B cell (primary cell): ENCODE measurements at regions not wholly inside any gene's neighbourhood (a gene's known extent, or its start where the extent isn't known, plus 50 kb on each side); places are given as distances from the start of the nearest gene placed in this dataset.

Experiments used
- ATAC-seq: fragments of 200-7000 bp; cut with Tn5 transposase; one replicate; pipeline ENCODE4 v1.10.0; 2021; ENCODE audit warnings: low read depth, mild to moderate bottlenecking, moderate number of reproducible peaks, moderate library complexity
- CTCF ChIA-PET: fragments of 350-600 bp; sonication (Branson Sonifier 250); formaldehyde crosslinking; loops from one replicate; lab custom pipeline; 2021; ENCODE audit warnings: antibody characterized with exemption, inconsistent platforms; lab: Charles Lee
- POLR2A ChIA-PET: fragments of 350-600 bp; sonication (Branson Sonifier 250); formaldehyde crosslinking; loops from one replicate; lab custom pipeline; 2021; ENCODE audit warnings: antibody characterized with exemption; lab: Charles Lee
- DNase-seq: peaks from one replicate; pipeline ENCODE4 v3.0.0; 2013
- H2AFZ ChIP-seq: 2 replicates; pipeline ENCODE4 v1.6.1; 2012; ENCODE audit warnings: mild to moderate bottlenecking, low read depth, low read length; ENCODE audit not compliant: insufficient read depth, poor library complexity, severe bottlenecking
- H3K27ac ChIP-seq, 2 donors: 1 replicate in 1 of 2; 2 replicates in 1 of 2; pipeline ENCODE4 v1.5.1; 2012 to 2013; ENCODE audit warnings: low read length in 2 of 2, mild to moderate bottlenecking in 2 of 2, moderate library complexity in 1 of 2
- H3K27me3 ChIP-seq, 4 experiments: fragments of 200-600 bp in 1 of 4; sonication (generic) in 1 of 4; replicated peaks in 1 of 4; 1 replicate in 2 of 4; 2 replicates in 2 of 4; pipeline versions ENCODE4 v1.6.1 to v1.7.0; 2013 to 2016; ENCODE audit warnings: low read length in 3 of 4, mild to moderate bottlenecking in 2 of 4, mixed read lengths in 1 of 4, moderate library complexity in 1 of 4; ENCODE audit not compliant: insufficient read depth in 4 of 4, control insufficient read depth in 3 of 4; ENCODE audit errors: control extremely low read depth in 1 of 4
- H3K36me3 ChIP-seq, 2 experiments: replicated peaks in 1 of 2; 1 replicate in 1 of 2; 2 replicates in 1 of 2; pipeline versions ENCODE4 v1.6.1 to v1.7.1; 2013; ENCODE audit warnings: low read length in 1 of 2; ENCODE audit not compliant: insufficient read depth in 2 of 2, control insufficient read depth in 1 of 2; ENCODE audit errors: control extremely low read depth in 1 of 2, extremely low read depth in 1 of 2
- H3K4me1 ChIP-seq, 2 donors: fragments of 200-600 bp in 1 of 2; sonication (generic) in 1 of 2; 1 replicate in 1 of 2; 2 replicates in 1 of 2; pipeline versions ENCODE4 v1.5.1 to v1.6.1; 2013 to 2017; ENCODE audit warnings: low read length in 2 of 2; ENCODE audit not compliant: control insufficient read depth in 2 of 2, insufficient read depth in 2 of 2
- H3K4me2 ChIP-seq: replicated peaks from 2 replicates; pipeline ENCODE3; 2012; ENCODE audit warnings: mild to moderate bottlenecking, low read depth, low read length; ENCODE audit not compliant: poor library complexity, severe bottlenecking
- H3K4me3 ChIP-seq, 5 experiments: fragments of 200-600 bp in 1 of 5; sonication (generic) in 1 of 5; 1 replicate in 3 of 5; 2 replicates in 2 of 5; pipeline versions ENCODE4 v1.5.1 to v1.7.0; 2011 to 2016; ENCODE audit warnings: low read length in 4 of 5, mild to moderate bottlenecking in 4 of 5, low read depth in 2 of 5, control low read depth in 1 of 5, moderate library complexity in 1 of 5; ENCODE audit not compliant: insufficient read depth in 1 of 5; ENCODE audit errors: control extremely low read depth in 1 of 5, extremely low read depth in 1 of 5
- H3K79me2 ChIP-seq: fragments of 200-600 bp; sonication (generic); one replicate; pipeline ENCODE4 v1.6.0; 2016; ENCODE audit warnings: low read length; ENCODE audit not compliant: control insufficient read depth, insufficient read depth
- H3K9ac ChIP-seq: fragments of 200-600 bp; sonication (generic); 2 replicates; pipeline ENCODE4 v1.6.1; 2017; ENCODE audit warnings: mild to moderate bottlenecking, low read length, moderate library complexity
- H3K9me3 ChIP-seq, 3 donors: one replicate each; pipeline versions ENCODE4 v1.6.1 to v1.7.1; 2013; ENCODE audit warnings: low read length in 2 of 3; ENCODE audit not compliant: control insufficient read depth in 2 of 3, insufficient read depth in 1 of 3; ENCODE audit errors: control extremely low read depth in 1 of 3
- H4K20me1 ChIP-seq: 2 replicates; pipeline ENCODE4 v1.6.0; 2012; ENCODE audit warnings: mild to moderate bottlenecking, low read length; ENCODE audit not compliant: insufficient read depth, control insufficient read depth, poor library complexity, severe bottlenecking
- H3K27ac Mint-ChIP-seq: one replicate; pipeline ENCODE4 v1.8.0; 2021; ENCODE audit warnings: mixed read lengths
- H3K27me3 Mint-ChIP-seq: one replicate; pipeline ENCODE4 v1.8.0; 2021; ENCODE audit warnings: mixed read lengths
- H3K4me1 Mint-ChIP-seq: one replicate; pipeline ENCODE4 v1.8.0; 2021; ENCODE audit warnings: mixed read lengths
- H3K4me3 Mint-ChIP-seq: one replicate; pipeline ENCODE4 v1.8.0; 2021; ENCODE audit warnings: mixed read lengths
- H3K9me3 Mint-ChIP-seq: one replicate; pipeline ENCODE4 v1.8.0; 2022; ENCODE audit warnings: mixed read lengths; ENCODE audit not compliant: insufficient read depth
- EZH2 ChIP-seq: IDR thresholded peaks from 2 replicates; pipeline ENCODE4 v1.6.1; 2012; ENCODE audit warnings: borderline replicate concordance, low read depth, mild to moderate bottlenecking, moderate library complexity, low read length; ENCODE audit not compliant: insufficient read depth, poor library complexity, severe bottlenecking
- WGBS: methylation state at CpG from one replicate; pipeline ENCODE4 v1.1.5; 2013; ENCODE audit warnings: missing lambda C conversion rate; ENCODE audit not compliant: insufficient coverage; 5-methylcytosine and 5-hydroxymethylcytosine counted together
- intact Hi-C: fragments of 100-400 bp; cut with micrococcal nuclease; formaldehyde crosslinking; loops from one replicate; pipeline ENCODE4 v1.10.0; 2022
- TF ChIP-seq, protein P1 (sequence below): fragments of 200-600 bp; IDR thresholded peaks from one replicate; pipeline ENCODE4 v1.8.0; 2022; ENCODE audit warnings: antibody characterized with exemption, mild to moderate bottlenecking

- H3K27me3 ChIP-seq: peaks cover 0 to 4% (median 1%) of the 10 kb centered on the region in 4 experiments
- intact Hi-C loops: no loop called here
- Mint-ChIP-seq H3K9me3 (peaks cover 2% of the 10 kb centered on the region), H3K27ac (peak overlapping the region; percentile 56), H3K27me3 (no peaks in the 10 kb centered on the region), H3K4me1 (peaks cover 22% of the 10 kb centered on the region), H3K4me3 (no peak overlapping the region)
- no peak overlapping the region for H2AFZ ChIP-seq
- H3K36me3 ChIP-seq: no peaks in the 10 kb centered on the region
- CTCF ChIA-PET: interaction anchor here (1.6 kb wide), 1 partner anchor 8 kb away, joined by 3 read pairs; no protein-coding TSS in a partner anchor
- no peaks in the 10 kb centered on the region for H4K20me1 ChIP-seq
- peaks cover 0 to 17% (median 9%) of the 10 kb centered on the region in 3 donors for H3K9me3 ChIP-seq
- no peak overlapping the region for H3K9ac ChIP-seq
- POLR2A ChIA-PET: no interaction called here
- peaks cover 9 to 13% of the 10 kb centered on the region in 2 donors for H3K4me1 ChIP-seq
- no peak overlapping the region for H3K27ac ChIP-seq
- no peak for ATAC-seq
- no peaks in the 10 kb centered on the region for H3K79me2 ChIP-seq
- H3K4me3 ChIP-seq: no peak overlapping the region
- DNase-seq: no peak
- TF ChIP-seq, protein P1, sequence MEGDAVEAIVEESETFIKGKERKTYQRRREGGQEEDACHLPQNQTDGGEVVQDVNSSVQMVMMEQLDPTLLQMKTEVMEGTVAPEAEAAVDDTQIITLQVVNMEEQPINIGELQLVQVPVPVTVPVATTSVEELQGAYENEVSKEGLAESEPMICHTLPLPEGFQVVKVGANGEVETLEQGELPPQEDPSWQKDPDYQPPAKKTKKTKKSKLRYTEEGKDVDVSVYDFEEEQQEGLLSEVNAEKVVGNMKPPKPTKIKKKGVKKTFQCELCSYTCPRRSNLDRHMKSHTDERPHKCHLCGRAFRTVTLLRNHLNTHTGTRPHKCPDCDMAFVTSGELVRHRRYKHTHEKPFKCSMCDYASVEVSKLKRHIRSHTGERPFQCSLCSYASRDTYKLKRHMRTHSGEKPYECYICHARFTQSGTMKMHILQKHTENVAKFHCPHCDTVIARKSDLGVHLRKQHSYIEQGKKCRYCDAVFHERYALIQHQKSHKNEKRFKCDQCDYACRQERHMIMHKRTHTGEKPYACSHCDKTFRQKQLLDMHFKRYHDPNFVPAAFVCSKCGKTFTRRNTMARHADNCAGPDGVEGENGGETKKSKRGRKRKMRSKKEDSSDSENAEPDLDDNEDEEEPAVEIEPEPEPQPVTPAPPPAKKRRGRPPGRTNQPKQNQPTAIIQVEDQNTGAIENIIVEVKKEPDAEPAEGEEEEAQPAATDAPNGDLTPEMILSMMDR: no peak
- TF ChIP-seq EZH2: no peak
- WGBS: 97% methylated on average over 5 of the region's 6 CpGs
- H3K4me2 ChIP-seq: no peak overlapping the region
Measured at GRCh38 chr3:72150634-72151412, 365.9 kb upstream of the PROK2 start.

DNA sequence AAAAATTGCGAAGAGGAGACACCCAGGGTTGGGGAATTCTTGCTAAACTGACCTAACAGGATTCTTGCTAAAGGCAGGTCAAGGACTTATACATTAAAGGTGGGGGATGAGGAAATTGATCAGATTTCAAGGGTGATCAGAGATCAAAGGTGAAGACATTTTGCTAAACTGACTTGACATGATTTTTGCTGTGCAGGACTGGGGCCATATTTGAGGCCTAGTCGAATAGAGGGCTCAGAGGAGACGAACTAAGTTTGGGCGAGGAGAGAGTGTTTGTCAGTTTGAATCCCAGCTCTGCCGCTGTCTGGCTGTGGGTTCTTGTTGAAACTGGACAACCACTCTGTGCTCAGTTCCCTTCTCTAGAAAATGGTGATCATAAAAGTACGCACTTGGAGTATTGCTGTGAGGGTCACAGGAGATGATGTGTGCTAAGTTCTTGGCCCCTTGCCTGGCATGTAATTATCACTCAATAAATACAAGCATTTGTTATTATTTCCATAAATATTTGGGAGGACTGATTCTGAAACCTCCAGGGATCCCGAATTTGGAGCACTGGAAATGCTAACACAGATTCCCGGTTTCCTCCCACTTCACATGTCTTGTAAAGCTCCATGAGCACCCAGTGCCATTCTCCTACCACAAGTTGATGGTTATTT is 364.8 kb upstream of the PROK2 start:
- POLR2A ChIA-PET: no interaction called here
- no peak for DNase-seq
- ATAC-seq: no peak

More for the DNA sequence above, 364.8 kb upstream of the PROK2 start:
- no peak overlapping the region for H3K27ac ChIP-seq
- no peaks in the 10 kb centered on the region for H3K79me2 ChIP-seq
- H3K27me3 Mint-ChIP-seq: no peaks in the 10 kb centered on the region
- peaks cover 0 to 17% (median 9%) of the 10 kb centered on the region in 3 donors for H3K9me3 ChIP-seq
- H4K20me1 ChIP-seq: no peaks in the 10 kb centered on the region
- 94% methylated on average over 5 of the region's 8 CpGs for WGBS
- peaks cover under 1% of the 10 kb centered on the region for H3K9me3 Mint-ChIP-seq
- intact Hi-C loops: no loop called here
- peaks cover 29% of the 10 kb centered on the region for H3K4me1 Mint-ChIP-seq
- H3K4me3 ChIP-seq: no peak overlapping the region
- peaks cover 0 to 4% (median 1%) of the 10 kb centered on the region in 4 experiments for H3K27me3 ChIP-seq
- no peak overlapping the region for H3K4me3 Mint-ChIP-seq
- H3K27ac Mint-ChIP-seq: no peak overlapping the region
- H3K9ac ChIP-seq: no peak overlapping the region
- CTCF ChIA-PET: no interaction called here
- no peak overlapping the region for H3K4me2 ChIP-seq
- no peak for TF ChIP-seq EZH2
- H3K4me1 ChIP-seq: peaks cover 16 to 24% of the 10 kb centered on the region in 2 donors
- no peak overlapping the region for H2AFZ ChIP-seq
- H3K36me3 ChIP-seq: no peaks in the 10 kb centered on the region
